Inflammatory macrophage treated with lipopolysaccharide for 4 hours (primary cell): ENCODE measurements at regions not wholly inside any gene's neighbourhood (a gene's known extent, or its start where the extent isn't known, plus 50 kb on each side); places are given as distances from the start of the nearest gene placed in this dataset.

Experiments used
- DNase-seq: peaks from one replicate; pipeline ENCODE4 v3.0.0-alpha.2; 2020

DNA sequence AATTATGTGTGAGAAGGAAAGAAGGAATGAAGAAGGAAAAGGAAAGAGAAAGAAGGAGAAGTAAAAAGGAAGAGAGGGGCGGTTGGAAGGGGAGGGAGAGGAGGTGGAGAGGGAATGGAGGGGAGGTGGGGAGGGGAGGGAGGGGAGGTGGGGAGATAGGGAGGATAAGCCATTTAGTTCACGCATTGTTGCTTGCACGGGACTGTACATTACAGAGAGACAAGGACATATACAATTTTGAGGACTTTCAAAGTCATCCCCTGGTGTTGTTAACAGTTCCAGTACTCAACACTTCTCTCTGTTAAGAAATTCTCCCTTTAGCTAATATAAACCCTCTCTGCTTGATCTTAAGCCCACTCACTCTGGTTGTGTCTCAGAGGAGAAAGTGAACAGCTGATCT lies 312.5 kb downstream of the GRIN2B start:
- DNase-seq = no peak

DNA sequence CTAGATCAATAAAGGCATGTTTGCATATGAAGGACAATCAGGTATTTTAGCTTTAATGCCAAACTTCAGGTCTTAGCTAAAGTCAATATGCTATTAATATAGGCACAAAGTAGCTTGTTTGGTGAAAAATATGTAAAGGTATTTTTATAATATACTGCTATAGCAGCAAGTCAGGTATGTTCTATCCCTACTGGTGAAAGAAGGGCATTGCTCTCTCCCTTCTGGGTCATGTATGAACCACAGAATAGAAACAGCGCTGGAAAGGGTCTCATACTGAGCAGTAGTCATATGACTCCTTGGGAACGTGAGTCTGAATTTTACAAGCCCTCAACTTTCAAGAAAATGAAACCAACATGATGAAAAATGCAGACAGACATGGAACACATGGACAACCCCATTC lies 314.6 kb downstream of the GRIN2B start:
- DNase-seq = no peak

DNA sequence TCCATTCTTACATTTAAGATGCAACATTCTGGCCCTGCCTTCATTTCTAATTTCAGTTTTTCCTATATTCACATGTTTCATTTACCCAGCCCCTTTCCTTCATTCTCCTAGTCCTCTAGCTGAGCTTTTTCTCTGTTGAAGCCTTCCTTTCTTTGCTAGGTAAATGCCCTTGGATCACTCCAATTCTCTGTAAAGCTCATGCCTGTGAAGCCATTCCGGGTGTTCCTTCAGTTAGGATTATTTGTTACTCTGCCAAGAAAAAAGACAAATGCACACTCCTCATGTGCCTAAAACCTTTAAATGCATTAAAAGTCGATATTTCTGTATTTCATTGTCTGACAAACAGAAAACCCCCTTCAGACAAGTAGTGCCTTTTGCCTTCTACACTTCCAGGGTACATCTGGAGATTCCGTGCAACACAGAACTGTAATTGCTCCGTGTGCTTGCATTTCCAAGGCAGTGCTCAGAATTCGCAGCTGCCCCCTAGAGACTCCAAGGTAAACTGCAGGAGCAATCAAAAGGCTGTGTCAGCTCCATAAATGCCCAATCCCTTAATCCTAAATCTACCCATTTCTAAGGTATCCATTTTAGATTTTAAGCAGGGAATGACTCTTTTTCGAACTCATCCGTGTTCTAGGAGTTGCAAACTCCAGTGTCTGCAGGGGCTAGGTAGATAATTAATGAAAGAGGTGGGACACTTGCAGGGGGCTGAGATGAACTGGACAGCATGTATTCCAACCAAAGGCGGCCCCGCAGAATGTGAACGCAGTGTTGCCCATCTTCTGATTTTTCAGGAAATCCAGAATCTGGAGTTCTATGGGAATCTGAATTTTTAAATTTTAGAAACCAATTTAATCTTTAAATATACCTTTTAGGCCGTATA lies 320.2 kb downstream of the GRIN2B start:
- peak; percentile 24 for DNase-seq

DNA sequence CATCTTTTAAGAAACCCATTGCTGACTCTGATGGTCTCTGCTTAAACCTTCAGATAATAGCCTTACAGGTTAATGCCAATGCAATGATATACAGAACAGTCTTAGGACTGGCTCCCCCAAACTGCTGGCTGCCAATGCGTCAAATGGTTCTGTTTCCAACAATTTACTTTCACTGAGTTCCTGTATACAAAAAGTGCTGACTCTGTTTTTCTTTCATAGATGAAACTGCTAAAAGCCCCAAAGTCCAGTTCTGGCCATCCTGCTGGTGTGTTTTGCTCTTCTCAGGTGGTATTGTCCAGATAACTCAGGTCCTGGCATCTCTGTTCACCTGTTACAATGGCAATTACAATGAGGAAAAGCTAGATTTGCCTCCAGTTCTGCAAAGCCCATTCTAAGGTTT lies 326.9 kb downstream of the GRIN2B start:
- no peak for DNase-seq

- no peak for DNase-seq
Measured at GRCh38 chr12:13652105-13652504, 329.3 kb downstream of the GRIN2B start.

GRCh38 chr12:13635709-13636108 lies 345.7 kb downstream of the GRIN2B start:
- no peak for DNase-seq

DNA sequence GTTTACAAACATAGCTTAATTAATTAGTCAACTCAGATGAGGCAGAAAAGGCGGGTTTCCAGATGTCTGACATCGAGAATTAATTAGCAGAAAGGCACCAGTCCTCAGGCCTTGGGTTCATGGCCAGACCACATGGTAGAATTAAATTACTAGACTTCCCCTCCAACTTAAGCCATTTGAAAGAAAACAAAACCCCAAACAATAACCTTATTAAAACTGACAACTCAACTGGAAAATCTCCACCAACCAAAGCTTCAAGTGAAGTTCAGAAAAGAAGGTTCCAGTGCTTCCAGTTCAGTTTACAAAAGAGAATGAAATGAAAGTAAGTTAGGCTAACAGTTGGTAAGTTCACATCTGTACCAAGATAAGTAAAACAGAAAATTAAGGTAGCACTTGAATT lies 349.5 kb downstream of the GRIN2B start:
- no peak for DNase-seq

- DNase-seq = no peak
Measured at GRCh38 chr12:13630354-13630753, 351.0 kb downstream of the GRIN2B start.

DNA sequence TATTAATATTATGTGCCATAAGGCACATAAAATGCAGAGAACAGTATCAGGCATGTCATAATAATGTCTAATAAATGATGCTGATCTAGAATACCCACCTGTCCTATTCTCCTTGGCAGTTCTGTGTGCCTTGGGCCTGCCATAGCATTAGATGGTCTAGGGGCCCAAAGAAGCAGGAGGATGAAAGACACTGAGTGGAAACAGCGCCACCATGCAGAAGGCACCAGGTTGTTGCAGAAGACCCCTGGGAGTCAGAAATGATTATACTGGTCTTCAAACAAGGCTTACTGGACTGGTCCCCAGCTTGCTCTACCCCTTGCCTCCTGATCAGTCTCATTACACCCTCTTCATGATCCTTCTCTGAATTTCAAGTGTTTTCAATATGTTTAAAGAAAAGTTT lies 353.3 kb downstream of the GRIN2B start:
- no peak for DNase-seq

- DNase-seq = no peak
Measured at GRCh38 chr12:13627536-13627935, 353.9 kb downstream of the GRIN2B start.

DNA sequence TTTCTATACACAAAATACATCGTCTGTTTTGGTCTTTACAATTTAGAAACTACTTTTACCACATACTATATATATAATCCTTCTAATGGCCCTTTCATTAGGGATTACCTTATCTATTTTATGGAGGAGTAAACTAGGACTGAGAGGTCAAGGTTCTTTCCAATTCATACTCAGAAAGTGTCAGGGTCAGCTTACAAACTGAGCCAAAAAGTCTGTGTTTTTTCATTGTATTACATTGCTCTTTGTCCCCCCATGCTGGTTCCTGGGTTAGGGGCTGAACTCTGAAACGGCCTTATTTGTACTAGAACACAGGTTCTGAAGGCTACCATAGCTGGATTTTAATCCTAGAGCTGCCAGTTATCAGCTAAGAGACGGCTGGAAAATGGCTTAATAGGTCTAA lies 368.1 kb downstream of the GRIN2B start:
- no peak for DNase-seq

GRCh38 chr12:13609894-13610679 lies 371.3 kb downstream of the GRIN2B start:
- no peak for DNase-seq

- no peak for DNase-seq
Measured at GRCh38 chr12:13606290-13606689, 375.1 kb downstream of the GRIN2B start.

GRCh38 chr12:13603953-13604352 lies 377.4 kb downstream of the GRIN2B start:
- DNase-seq = no peak

GRCh38 chr12:13602172-13602571 lies 379.2 kb downstream of the GRIN2B start:
- DNase-seq = no peak

DNA sequence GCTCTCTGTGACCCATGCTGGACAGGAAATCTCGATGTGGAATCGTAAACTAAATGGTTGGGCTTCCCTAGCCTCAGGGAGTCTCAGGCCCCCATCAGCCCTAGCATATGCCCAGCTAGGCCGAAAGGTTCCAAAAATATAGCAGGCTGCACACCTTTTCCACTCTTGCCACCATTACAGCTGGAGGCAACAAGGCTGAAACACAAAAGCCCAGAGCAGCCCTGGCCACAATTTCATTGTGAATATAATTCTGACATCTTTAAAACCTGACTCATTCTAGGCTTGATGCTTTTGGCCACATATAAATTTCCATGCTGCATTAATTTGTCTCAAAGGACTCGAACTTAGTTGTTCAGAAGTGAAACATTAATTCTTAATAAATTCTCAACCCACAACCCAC lies 382.2 kb downstream of the GRIN2B start:
- no peak for DNase-seq

DNA sequence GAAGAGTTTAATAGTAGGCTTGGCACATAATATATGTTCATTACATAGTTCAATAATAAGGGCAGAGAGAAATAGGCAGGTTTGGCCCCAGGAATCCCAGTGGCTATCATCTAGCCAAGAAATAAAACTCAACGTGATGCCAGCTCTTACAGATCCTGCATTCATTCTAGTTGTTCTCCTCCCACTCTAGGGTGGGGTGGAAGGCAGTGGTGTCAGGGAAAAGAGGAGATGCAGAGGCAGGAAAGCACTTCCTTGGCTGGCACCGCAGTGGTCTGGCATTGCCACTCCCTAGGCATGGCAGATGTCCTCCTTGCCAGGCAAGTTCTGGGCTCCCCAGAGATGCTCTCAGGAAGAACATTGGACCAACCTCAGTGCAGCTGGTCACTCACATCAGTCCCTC lies 383.6 kb downstream of the GRIN2B start:
- no peak for DNase-seq

DNA sequence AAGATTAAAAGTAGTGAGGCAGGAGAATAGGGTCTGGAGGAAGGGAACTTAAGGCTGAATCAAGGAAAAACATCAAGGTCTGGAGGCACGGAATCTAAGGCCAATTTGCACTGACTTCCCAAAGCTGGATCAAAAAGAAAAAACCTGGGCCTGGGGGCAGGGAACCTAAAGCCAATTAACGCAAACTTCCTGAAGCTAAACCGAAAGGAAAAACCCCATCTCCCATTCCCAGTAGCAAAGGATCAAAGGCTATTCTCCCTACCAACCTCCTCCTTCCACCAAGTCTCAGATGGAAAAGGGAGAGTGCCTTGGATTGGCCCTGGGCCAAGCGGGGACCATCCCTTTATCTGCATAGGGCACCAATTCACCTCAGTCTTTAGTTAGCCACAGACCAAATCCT lies 384.2 kb downstream of the GRIN2B start:
- DNase-seq = no peak

- DNase-seq = no peak
Measured at GRCh38 chr12:13596714-13597113, 384.7 kb downstream of the GRIN2B start.

GRCh38 chr12:13595536-13596443 lies 385.6 kb downstream of the GRIN2B start:
- DNase-seq = no peak

GRCh38 chr12:13594731-13595514 lies 386.5 kb downstream of the GRIN2B start:
- DNase-seq = no peak
